Retinal pigment epithelial cell (primary cell): ENCODE measurements at regions not wholly inside any gene's neighbourhood (a gene's known extent, or its start where the extent isn't known, plus 50 kb on each side); places are given as distances from the start of the nearest gene placed in this dataset.
A peak's percentile ranks its signal among the peaks of the same experiment; 100 is the strongest.

Experiments
- DNase-seq: peaks from one replicate; pipeline ENCODE4 v3.0.0-alpha.2; 2010; ENCODE audit warnings: low read depth
- H3K4me3 ChIP-seq: 2 replicates; pipeline ENCODE4 v1.5.1; 2011; ENCODE audit warnings: mild to moderate bottlenecking, low read length, control low read depth, moderate library complexity
- CTCF ChIP-seq: conservative IDR thresholded peaks from 2 replicates; pipeline ENCODE4 v1.5.1; 2011; ENCODE audit warnings: low read depth, low read length, control low read depth, inconsistent platforms

- no peak for TF ChIP-seq CTCF
- no peak for DNase-seq
These were observed 300.0 kb upstream of the TAS2R1 start for GRCh38 chr5:9930156-9930555.

DNA sequence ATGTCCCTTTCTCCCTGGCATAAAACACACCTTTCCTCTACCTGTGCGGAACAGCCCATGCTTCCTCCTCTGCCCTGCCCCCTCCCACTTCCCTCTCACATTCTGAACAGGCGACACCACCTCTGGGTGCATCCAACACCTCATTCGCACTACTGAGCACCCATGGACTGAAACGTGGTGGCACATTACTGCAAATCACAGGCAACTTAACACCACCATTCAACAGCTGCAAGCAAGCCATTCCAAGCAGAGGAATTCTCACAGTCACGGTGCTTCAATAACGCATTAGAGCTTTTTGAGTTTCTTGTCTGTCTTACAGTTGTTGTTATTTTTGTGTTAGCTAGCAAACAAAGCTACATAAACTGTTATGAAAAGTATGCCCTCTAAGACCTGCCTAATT, 298.2 kb upstream of the TAS2R1 start:
- no peak for DNase-seq
- no peak overlapping the region for H3K4me3 ChIP-seq
- no peak for TF ChIP-seq CTCF

More at GRCh38 chr5:9930156-9930555, 300.0 kb upstream of the TAS2R1 start:
- H3K4me3 ChIP-seq = no peak overlapping the region

DNA sequence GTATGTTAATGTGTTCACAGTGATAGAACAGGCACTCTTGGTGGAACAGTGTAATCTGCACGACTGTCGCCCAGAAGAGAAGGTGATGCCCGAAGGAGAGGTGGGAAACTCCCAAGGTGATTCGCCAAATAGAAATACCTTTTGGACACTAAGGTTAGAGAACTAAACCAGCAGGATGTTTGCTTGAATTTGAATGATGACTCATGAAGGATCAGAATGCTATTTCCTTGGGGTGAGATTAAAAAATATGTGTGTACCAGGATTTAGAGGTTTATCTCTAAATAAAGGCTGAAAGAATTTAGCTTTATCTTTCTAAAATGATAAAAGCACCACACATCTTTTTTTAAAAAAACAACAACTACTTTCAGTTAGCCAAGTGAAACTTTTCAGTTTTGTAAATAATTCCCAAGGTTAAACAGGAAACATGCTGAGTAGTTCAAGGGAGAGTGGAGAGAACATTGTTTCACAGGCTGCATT, 297.4 kb upstream of the TAS2R1 start:
- no peak for TF ChIP-seq CTCF
- H3K4me3 ChIP-seq = no peak overlapping the region
- DNase-seq = no peak

DNA sequence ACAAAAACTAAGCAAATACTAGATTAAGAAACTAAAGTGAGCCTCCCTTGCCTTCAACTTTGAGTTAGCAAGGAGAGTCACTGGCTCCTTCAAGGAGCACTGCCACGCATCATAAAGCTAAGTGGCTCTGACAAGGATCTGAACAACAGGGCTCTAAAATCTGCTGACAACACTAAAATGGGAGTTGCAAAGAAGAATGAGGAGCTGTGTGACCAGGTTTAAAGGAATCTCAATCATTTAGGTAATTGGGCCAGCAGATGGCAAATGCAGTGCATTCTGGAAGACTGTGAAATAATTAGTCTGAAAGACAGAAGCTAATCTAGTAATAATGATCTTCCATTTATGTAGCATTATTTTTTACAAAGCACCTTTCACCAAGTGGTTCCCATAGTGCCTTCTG, 297.0 kb upstream of the TAS2R1 start:
- DNase-seq = peak; percentile 97
- no peak for TF ChIP-seq CTCF
- H3K4me3 ChIP-seq = no peak overlapping the region

DNA sequence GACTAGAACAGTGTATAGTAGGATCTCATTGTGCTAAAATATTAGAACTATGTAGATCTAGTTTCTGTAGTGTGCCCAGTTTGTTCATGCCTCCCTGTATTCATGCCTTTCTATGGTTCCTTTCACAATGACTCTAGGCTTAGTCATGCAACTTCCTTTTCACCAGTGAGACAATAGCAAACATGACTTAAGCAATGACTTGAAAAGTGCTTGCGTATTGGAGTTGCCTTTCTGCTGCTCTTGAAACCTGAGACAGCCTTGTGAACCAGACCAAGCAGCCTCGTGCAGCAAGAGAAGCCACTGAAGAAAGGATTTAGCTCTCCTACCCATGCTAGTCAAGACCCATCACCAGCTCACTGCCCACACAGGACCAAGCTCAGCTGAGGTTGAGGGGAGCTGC, 294.5 kb upstream of the TAS2R1 start:
- H3K4me3 ChIP-seq = no peak overlapping the region
- TF ChIP-seq CTCF = no peak
- DNase-seq = peak; percentile 88

DNA sequence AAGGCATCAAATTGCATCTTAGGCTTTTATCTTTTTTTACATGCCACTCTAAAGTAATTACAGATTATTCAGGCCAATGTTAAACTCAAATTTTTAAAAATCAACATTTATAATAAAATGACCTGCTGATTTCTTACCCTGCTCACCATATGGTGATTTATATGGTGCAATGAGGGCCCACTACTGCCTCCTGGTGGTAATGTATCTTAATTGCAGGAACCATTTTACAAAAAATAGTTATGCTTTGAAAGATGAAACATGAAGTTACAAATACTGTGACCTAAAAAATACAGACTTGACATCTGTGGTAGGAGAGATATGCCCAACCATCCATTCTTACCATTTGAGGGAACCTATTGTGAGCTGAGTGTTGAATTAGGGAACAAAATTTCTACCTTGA, 292.6 kb upstream of the TAS2R1 start:
- DNase-seq = no peak
- TF ChIP-seq CTCF = peak; percentile 40

GRCh38 chr5:9920697-9921096, 290.5 kb upstream of the TAS2R1 start:
- H3K4me3 ChIP-seq = no peak overlapping the region
- no peak for DNase-seq
- TF ChIP-seq CTCF = no peak

More for the DNA sequence above, 292.6 kb upstream of the TAS2R1 start:
- no peak overlapping the region for H3K4me3 ChIP-seq
